ENCODE measurements at regions not wholly inside any gene's neighbourhood (a gene's known extent, or its start where the extent isn't known, plus 50 kb on each side); places are given as distances from the start of the nearest gene placed in this dataset.
A peak's percentile ranks its signal among the peaks of the same experiment; 100 is the strongest.
"Not testable (repeated sequence)": the region's sequence is repeated elsewhere in the genome, so short reads cannot be mapped to it uniquely, and the experiment has no call there.

- no peak for DNase-seq
Observed at GRCh38 chr12:86550218-86551145, 294.3 kb upstream of the MGAT4C start.

GRCh38 chr12:86543716-86544115 is 287.5 kb upstream of the MGAT4C start:
- DNase-seq = peak; percentile 2

GRCh38 chr12:86530996-86531655 is 274.9 kb upstream of the MGAT4C start:
- no peak for DNase-seq

DNA sequence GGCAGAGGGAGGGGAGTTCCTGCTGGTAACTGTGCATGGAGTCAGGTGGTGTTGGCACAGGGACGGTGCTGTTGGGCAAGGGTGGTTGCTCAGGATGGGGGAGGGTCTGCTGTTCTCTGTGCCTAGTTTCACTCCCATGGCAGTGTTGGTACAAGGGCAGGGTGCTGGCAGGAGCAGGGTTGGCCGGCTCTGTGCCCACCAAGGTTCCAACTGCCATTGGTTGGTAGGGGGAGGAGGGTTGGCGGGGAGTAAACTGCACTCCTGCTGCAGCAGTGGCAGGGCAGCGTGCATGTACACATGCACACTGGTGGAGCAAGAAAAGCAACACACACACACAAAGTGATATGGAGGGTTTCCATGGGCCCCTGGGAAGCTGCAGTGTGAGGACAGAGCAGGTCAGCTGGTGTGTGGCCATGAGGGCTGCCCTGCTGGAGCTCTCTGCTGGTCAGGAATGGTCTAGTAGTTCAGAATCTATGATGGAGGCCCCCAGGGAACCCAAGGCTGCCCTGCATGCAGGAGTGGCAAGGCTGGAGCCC is 269.9 kb upstream of the MGAT4C start:
- DNase-seq = no peak

GRCh38 chr12:86523844-86524243 is 267.7 kb upstream of the MGAT4C start:
- no peak for DNase-seq

DNA sequence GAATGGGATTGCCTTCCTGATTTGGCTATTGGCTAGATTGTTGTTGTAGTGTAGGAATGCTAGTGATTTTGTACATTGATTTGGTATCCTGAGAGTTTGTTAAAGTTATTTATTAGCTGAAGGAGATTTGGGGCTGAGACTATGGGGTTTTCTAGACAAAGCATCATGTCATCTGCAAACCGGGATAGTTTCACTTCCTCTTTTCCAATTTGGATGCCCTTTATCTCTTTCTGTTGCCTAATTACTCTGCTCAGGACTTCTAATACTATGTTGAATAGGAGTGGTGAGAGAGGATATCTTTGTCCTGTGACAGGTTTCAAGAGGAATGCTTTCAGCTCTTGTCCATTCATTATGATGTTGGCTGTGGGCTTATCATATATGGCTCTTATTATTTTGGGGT is 265.7 kb upstream of the MGAT4C start:
- no peak for DNase-seq

DNA sequence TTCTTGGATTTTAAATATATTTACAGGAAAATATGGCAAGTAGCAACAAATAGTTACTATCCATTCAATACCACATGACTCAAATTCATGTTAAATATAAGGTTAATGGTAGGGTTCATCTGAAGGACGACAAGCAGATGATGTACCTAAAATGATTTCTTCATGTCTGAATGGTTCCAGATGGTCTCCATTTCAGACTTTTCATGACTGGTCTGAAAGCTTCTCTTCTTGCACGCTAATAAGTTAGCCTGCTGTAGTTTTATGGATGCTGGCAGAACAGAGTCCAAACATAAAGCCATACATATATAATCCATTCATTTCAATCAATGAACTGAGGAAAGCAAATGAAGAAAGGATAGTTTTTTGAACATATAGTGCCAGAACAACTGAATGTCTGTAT is 257.0 kb upstream of the MGAT4C start:
- peak; percentile 42 for DNase-seq

- DNase-seq = no peak
Observed at GRCh38 chr12:86496595-86496994, 240.4 kb upstream of the MGAT4C start.

DNA sequence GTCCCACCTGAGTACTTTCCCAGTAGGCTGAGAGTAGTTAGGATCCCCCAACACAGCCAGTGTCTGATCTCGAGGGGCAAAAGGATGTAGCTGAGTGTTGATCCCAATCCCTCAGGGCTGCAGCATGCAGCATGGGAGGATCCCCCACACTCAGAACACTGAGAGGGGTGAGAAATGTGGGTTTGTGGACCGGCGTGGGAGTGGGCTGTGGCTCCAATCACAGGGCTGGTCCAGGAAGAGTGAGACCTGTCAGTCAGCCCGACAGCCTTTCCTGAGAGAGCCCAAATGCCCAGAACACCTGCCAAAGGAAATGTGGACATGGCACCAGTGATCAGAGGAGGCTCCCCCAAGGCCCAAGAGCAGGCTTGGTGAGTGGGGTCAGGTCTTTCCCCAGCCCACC is 228.3 kb upstream of the MGAT4C start:
- DNase-seq = no peak

DNA sequence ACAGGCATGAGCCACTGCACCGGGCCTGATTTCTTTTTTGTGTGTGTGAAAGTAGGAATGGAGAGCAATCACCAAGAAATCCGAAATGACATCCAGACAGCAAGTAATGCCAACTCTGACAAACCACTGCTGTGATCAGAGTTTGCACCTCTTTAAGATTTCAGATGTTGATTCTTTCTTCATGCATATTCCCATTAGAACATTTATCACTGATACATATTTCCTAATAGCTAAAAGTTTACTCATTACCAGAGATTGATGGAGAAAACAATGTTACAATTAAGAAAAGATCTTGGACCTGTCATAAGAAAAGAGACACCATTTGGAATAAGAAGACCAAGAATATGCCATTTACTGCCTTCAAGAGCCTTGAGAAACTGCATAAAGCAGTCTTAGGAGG is 217.0 kb upstream of the MGAT4C start:
- no peak for DNase-seq

- no peak for DNase-seq
Observed at GRCh38 chr12:86456776-86457175, 200.6 kb upstream of the MGAT4C start.

GRCh38 chr12:86456241-86456640 is 200.1 kb upstream of the MGAT4C start:
- no peak for DNase-seq

GRCh38 chr12:86445356-86445755 is 189.2 kb upstream of the MGAT4C start:
- peak; percentile 2 for DNase-seq

DNA sequence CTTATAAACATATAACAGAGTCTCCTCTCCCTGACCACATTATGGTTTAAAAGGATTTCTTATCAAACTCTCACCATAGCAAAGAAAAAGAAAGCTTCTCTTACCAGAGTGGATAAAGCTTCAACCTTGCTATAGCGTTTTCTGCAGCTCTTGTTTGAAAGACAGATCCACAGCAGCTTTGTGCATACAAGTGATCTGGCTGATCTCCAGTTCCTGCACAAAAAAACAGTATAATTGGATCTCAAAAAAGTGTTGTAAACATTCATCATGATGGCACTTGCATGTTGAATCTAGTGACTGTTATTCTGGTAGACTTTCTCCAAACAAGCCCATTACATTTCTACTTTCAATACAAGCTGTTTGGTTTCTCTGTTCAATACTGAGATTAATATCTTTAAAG is 178.9 kb upstream of the MGAT4C start:
- peak; percentile 4 for DNase-seq

- DNase-seq = no peak
Observed at GRCh38 chr12:86429824-86430223, 173.6 kb upstream of the MGAT4C start.

GRCh38 chr12:86421333-86421732 is 165.1 kb upstream of the MGAT4C start:
- DNase-seq = no peak

GRCh38 chr12:86414201-86414600 is 158.0 kb upstream of the MGAT4C start:
- DNase-seq = no peak

DNA sequence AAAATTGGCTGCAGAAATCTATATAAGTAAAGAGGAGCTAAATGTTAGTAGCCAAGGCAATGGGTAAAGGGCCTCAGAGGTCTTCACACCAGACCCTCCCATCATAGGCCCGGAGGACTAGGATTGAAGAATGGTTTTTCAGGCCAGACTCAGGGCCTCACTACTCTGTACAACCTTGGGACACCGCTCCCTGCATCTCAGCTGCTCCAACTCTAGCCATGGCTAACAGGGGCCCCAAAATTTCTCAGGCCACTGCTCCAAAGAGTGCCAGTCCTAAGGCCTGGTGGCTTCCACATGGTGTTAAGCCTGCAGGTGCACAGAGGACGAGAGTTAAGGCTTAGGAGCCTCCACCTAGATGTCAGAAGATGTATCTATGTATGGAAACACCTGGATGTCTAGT is 155.5 kb upstream of the MGAT4C start:
- DNase-seq = no peak

GRCh38 chr12:86407620-86408208 is 151.5 kb upstream of the MGAT4C start:
- no peak for DNase-seq

DNA sequence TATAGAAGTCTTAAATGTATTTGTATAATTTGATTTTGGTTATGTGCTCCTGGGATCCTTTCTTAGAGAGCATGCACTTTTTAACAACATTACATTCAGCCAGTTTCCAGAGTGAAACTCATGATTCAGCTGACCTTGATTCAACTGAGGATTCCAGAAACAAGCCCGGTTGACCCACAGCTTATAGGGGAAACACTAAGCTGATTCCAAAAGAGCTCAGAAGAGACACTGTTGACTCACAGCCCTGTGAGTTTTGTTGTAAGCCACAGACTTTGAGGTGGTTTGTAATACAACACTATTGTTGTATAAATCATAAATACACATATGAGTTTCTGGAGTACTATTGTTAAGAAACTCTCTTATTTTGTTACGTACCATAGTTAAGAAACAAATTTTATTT is 133.8 kb upstream of the MGAT4C start:
- no peak for DNase-seq

- DNase-seq = no peak
Observed at GRCh38 chr12:86387591-86388145, 131.5 kb upstream of the MGAT4C start.

GRCh38 chr12:86383759-86384158 is 127.6 kb upstream of the MGAT4C start:
- DNase-seq = not testable (repeated sequence)

- no peak for DNase-seq
Observed at GRCh38 chr12:86379337-86379736, 123.1 kb upstream of the MGAT4C start.
